Urothelium cell line (cell line): ENCODE measurements at regions not wholly inside any gene's neighbourhood (a gene's known extent, or its start where the extent isn't known, plus 50 kb on each side); places are given as distances from the start of the nearest gene placed in this dataset.

ENCODE experiments used
- DNase-seq: peaks from one replicate; pipeline ENCODE4 v3.0.0; 2011; ENCODE audit warnings: low spot score, mixed read lengths
- FAIRE-seq: peaks from 2 replicates; lab custom pipeline; 2011; peaks lifted over from hg19 to GRCh38; lab: Jason Lieb, UNC

- DNase-seq (no peak), FAIRE-seq (no peak)
Measured at GRCh38 chr17:74024871-74025531, 178.5 kb upstream of the RPL38 start.

- FAIRE-seq: no peak
- no peak for DNase-seq
Measured at GRCh38 chr17:74027444-74027843, 176.0 kb upstream of the RPL38 start.

- DNase-seq: no peak
- FAIRE-seq: no peak
Measured at GRCh38 chr17:74028354-74029116, 174.9 kb upstream of the RPL38 start.

GRCh38 chr17:74031316-74032090, 172.0 kb upstream of the RPL38 start:
- DNase-seq (no peak), FAIRE-seq (no peak)

GRCh38 chr17:74032222-74032621, 171.3 kb upstream of the RPL38 start:
- no peak for FAIRE-seq

GRCh38 chr17:74037320-74037719, 166.2 kb upstream of the RPL38 start:
- FAIRE-seq (peak; percentile 13), DNase-seq (peak; percentile 44)

More at GRCh38 chr17:74032222-74032621, 171.3 kb upstream of the RPL38 start:
- no peak for DNase-seq

GRCh38 chr17:74040291-74040690, 163.2 kb upstream of the RPL38 start:
- FAIRE-seq: no peak
- DNase-seq: no peak

GRCh38 chr17:74040729-74041128, 162.7 kb upstream of the RPL38 start:
- DNase-seq (no peak), FAIRE-seq (no peak)

GRCh38 chr17:74041869-74042640, 161.4 kb upstream of the RPL38 start:
- FAIRE-seq (no peak), DNase-seq (no peak)

- DNase-seq (peak; percentile 100), FAIRE-seq (peak; percentile 96)
Measured at GRCh38 chr17:74042744-74043486, 160.6 kb upstream of the RPL38 start.

GRCh38 chr17:74043976-74044375, 159.5 kb upstream of the RPL38 start:
- peak; percentile 58 for FAIRE-seq
- DNase-seq: no peak

- DNase-seq: no peak
- FAIRE-seq: no peak
Measured at GRCh38 chr17:74045608-74046280, 157.7 kb upstream of the RPL38 start.

- FAIRE-seq (no peak), DNase-seq (no peak)
Measured at GRCh38 chr17:74049167-74049966, 154.1 kb upstream of the RPL38 start.

GRCh38 chr17:74049967-74050458, 153.5 kb upstream of the RPL38 start:
- peak; percentile 5 for FAIRE-seq
- DNase-seq: no peak

GRCh38 chr17:74051348-74051747, 152.1 kb upstream of the RPL38 start:
- DNase-seq (no peak), FAIRE-seq (no peak)

GRCh38 chr17:74052993-74053711, 150.3 kb upstream of the RPL38 start:
- peak; percentile 13 for FAIRE-seq
- DNase-seq: no peak

- DNase-seq (no peak), FAIRE-seq (no peak)
Measured at GRCh38 chr17:74053712-74054078, 149.8 kb upstream of the RPL38 start.

- no peak for FAIRE-seq
- DNase-seq: no peak
Measured at GRCh38 chr17:74054249-74054648, 149.2 kb upstream of the RPL38 start.
